ENCODE measurements at regions not wholly inside any gene's neighbourhood (a gene's known extent, or its start where the extent isn't known, plus 50 kb on each side); places are given as distances from the start of the nearest gene placed in this dataset.
"Not testable (repeated sequence)": the region's sequence is repeated elsewhere in the genome, so short reads cannot be mapped to it uniquely, and the experiment has no call there.

DNA sequence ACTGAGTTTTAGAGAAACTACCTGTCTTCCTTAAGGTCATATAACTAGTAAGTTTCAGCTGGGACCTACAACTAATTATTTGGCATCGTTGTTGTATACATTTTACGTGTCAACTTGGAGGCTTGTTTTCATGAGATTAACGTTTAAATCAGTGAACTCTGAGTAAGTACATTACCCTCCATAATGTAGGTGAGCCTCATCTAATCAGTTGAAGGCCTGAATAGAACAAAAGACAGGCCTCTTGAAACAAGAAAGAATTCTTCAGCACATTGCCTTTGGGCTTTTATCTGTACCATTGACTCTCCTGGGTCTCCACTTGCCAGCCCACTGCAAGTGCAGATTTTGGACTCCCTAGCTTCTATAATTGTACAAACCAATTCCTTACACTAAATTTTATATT, 364.6 kb downstream of the ADGRL2 start:
- DNase-seq = no peak

- DNase-seq = peak in 3 of 58 donors; percentile 6 to 47 (median 20)
These were observed 362.0 kb downstream of the ADGRL2 start for GRCh38 chr1:82162486-82163420.

DNA sequence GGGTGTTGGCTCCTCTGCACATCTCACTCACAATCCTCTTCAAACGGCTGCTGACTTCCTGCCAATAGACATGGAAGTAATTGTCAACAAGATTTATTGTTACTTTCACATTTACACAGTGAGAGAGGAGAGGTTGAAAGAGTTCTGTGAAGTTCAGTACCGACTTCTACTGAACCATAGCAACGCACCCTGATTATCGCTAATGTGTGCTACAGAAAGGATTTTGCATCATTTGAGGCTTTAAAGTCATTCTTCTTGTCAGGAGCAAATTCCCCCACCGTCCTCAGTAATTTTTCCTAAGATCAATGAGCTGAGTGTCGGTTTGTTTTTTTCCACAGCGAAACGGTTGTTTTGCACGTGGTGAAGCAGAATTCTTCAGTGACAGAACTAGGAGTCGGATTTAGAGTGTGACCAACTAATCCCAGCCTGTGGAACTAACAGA, 361.0 kb downstream of the ADGRL2 start:
- no peak for DNase-seq

- DNase-seq = no peak
These were observed 360.2 kb downstream of the ADGRL2 start for GRCh38 chr1:82160903-82161302.

- no peak for DNase-seq
These were observed 359.3 kb downstream of the ADGRL2 start for GRCh38 chr1:82160036-82160435.

GRCh38 chr1:82158981-82159380, 358.2 kb downstream of the ADGRL2 start:
- DNase-seq = no peak

- no peak for DNase-seq
These were observed 353.7 kb downstream of the ADGRL2 start for GRCh38 chr1:82154219-82154970.

DNA sequence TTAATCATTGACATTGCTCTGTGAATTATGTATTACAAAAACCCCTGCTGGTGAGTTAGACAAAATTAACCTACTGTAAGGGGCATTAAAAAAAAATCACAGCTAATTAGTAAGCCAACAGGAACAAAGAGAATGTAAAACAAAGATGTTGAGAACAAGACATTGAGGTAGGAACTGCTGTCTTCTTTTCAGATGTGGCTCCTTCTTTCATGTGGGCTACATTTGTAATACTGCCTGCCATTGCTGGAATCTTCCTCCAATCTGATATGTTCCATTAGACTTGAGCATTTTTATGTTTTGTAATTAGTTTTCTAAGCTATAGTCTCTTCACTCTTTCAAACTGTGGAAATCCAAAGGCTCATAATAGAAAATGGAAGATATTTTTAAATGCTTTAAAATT, 353.0 kb downstream of the ADGRL2 start:
- no peak for DNase-seq

DNA sequence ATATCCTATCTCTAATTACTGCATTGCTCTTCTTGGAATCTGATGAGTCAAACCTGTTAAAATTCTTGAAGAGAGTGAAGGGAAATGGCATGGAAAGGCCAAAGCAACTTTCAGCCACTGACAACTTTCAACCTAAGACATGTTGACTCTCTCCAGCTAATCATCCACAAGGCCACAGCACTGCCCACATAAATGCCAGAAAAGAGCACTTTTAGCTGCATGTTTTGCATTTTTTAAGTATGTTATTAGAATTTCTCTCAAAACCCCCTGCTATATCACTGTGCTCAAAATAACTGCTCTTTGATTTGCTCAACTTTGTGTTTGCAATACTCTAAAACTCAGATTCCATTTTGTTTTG, 352.5 kb downstream of the ADGRL2 start:
- DNase-seq = no peak

GRCh38 chr1:82152356-82153271, 351.9 kb downstream of the ADGRL2 start:
- no peak for DNase-seq

DNA sequence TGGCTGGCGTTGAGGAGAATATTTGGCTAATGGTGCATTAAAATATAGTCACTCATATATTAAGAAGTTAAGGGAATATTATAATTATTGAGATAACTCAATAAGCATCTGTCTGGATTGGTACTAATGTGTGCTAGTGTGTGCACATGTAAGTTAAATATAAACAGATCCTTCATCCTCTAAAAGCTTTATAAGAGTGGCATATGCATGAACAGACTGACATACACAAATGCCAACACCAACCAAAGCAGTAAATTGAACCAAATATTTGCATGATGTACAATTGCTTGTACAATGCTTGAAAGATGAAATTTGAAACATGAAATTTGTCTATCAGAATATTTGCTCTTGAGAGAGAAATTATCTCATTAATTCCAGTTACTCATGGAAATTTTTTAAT, 344.9 kb downstream of the ADGRL2 start:
- no peak for DNase-seq

DNA sequence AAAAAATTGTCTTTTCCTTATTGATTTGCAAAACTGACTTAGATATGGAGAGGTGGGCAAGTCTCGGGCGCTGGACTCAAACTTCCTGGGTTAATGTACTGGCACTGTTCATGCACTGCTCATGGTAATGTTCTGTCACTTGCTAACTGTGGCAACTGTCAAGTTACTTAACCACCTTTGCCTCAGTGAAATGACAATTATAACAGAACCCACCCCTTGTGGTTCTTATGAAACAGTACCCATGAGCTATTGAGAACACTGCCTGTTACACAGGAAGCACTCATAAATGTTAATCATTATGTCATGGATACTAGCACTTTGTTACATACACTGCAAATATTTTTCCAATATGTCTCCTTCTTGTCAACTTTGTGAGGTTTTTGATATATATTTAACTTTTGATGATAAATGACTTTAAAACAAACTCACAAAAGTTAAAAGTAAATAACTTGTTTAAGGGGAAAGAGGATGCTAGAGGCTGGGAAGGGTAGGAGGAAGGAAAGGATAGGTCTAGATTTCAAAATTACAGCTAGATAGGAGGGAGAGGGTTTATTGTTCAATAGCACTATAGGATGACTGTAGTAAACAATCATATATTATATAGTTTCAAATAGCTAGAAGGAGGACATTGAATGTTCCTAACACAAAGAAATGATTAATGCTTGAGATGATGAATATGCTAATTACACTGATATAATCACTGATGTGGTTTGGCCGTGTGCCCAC, 342.5 kb downstream of the ADGRL2 start:
- DNase-seq = no peak

DNA sequence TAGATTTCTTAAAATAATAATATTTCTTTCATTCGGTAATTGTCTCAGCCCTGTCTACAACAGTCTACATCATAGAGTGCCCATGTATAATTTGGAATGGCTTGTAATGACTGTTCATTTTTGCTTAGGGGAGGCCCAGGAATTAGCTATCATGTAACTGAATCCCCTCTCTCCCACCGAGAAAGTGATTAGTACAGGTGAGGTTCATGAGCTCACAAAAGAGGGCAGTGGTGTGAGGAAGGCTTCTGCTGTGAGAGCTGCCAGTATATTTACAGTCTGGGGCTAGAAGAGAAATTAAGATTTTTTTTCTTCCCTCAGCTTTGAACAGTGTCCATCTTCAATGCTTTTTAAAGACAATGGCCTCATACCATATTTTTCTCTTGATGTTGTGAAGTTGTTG, 340.7 kb downstream of the ADGRL2 start:
- no peak for DNase-seq

DNA sequence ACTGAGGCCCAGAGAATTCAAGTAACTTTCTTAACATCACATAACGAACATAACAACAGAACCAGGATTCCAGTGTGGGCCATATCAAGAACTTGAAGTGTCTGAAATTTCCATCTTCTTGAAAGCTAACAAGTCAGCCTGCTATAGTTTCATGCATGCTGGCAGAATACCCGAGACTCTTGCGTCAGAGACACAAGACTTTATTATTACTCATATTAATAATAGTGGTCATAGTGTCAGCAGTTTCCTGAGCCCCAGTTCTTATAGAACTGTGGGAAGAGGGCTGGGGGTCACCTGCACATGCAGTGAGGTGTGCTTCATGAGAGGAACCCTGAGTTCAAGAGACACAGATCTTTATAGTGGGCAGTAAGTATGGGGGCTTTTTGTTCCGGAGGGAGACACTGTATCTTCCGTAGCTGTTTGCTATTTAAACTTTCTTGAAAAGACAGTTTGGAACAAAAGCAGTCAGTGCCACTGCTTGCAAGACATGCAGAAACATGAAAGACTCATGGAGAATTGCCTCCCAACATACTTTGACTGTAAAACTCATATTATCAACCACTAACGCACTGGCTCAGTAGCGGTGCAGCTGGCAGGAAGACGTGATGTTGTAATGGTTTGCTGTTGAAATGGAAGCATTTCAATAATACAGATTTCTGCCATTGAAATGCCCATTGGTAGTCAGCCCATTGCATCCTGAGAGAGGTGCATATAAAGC, 339.2 kb downstream of the ADGRL2 start:
- DNase-seq = no peak

GRCh38 chr1:82136351-82136750, 335.6 kb downstream of the ADGRL2 start:
- not testable (repeated sequence) for DNase-seq

GRCh38 chr1:82125866-82126265, 325.1 kb downstream of the ADGRL2 start:
- DNase-seq = no peak

- no peak for DNase-seq
These were observed 324.4 kb downstream of the ADGRL2 start for GRCh38 chr1:82125119-82125518.

DNA sequence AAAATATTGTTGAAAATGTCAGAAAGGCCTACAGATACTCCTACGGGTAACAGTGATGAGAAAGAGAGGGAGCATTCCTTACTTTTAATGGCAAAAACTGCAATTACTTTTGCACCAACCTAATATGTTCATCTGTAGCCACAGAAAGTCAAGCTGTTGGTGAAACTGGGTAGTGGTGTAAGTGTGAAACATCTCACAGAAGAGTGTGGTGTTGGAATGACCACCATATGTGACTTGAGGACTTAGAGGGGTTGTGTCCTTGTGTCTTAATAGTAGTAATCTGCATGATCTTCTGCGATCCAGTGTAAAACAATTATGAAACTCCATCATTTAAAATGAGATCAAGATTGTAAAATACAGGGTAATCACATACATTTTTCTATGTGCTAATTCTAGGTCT, 320.7 kb downstream of the ADGRL2 start:
- DNase-seq = no peak

DNA sequence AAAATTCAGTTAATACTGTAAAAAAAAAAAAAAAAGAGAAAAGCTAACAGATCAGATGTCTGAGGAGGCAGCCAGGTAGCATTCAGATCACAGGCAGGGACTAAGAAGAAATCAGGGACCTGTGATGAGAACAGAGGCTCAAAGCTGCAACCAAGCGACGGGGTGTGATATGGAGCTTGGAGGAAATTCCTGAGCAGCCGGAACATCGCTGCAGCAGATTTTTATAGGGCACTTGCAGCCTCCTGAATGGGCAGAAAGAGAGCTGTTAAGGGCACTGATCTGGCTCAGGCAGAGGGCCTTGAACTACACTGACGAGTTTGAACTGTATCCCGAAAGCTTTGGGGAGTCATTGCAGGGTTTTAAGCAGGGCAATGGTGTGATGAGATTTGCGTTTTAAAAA, 315.4 kb downstream of the ADGRL2 start:
- DNase-seq = no peak

DNA sequence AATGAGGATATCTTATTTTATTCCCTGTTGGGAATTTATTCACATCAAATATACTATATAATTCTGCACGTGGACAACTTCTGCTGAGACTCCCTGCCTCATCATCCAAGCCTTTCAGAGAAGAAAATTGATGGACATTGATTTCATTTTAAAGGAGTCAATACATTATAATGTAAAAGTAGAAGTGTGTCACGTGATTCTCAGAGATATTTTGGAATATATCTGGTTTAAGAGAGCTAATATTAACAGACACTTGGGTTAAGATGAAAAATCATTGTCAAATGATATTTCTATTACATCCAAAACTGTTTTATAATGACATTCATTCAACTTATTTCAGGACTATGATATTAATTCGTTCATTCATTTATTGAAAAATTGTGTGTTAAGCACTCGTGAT, 314.2 kb downstream of the ADGRL2 start:
- DNase-seq = no peak
